Stimulated activated CD4-positive, alpha-beta T cell treated with anti-CD3 and anti-CD28 coated beads, Interleukin-1b, Interleukin-23, amount 100 ng/mL, for 48 hours (primary cell): ENCODE measurements at regions not wholly inside any gene's neighbourhood (a gene's known extent, or its start where the extent isn't known, plus 50 kb on each side); places are given as distances from the start of the nearest gene placed in this dataset.

Experiments used
- DNase-seq: peaks from one replicate; pipeline ENCODE4 v3.0.0-alpha.2; 2020

- DNase-seq: no peak
Measured at GRCh38 chr18:75644871-75645270, 217.4 kb upstream of the SMIM21 start.

GRCh38 chr18:75643083-75643482, 215.6 kb upstream of the SMIM21 start:
- no peak for DNase-seq

- no peak for DNase-seq
Measured at GRCh38 chr18:75639472-75639831, 211.9 kb upstream of the SMIM21 start.

GRCh38 chr18:75638776-75639471, 211.4 kb upstream of the SMIM21 start:
- DNase-seq: no peak

- DNase-seq: no peak
Measured at GRCh38 chr18:75638223-75638775, 210.8 kb upstream of the SMIM21 start.

GRCh38 chr18:75635096-75635495, 207.6 kb upstream of the SMIM21 start:
- no peak for DNase-seq

GRCh38 chr18:75625966-75626365, 198.5 kb upstream of the SMIM21 start:
- no peak for DNase-seq

GRCh38 chr18:75624869-75625268, 197.4 kb upstream of the SMIM21 start:
- DNase-seq: no peak

GRCh38 chr18:75621818-75622217, 194.3 kb upstream of the SMIM21 start:
- DNase-seq: no peak

- no peak for DNase-seq
Measured at GRCh38 chr18:75618146-75618545, 190.6 kb upstream of the SMIM21 start.

GRCh38 chr18:75612456-75612855, 185.0 kb upstream of the SMIM21 start:
- no peak for DNase-seq

GRCh38 chr18:75607701-75608100, 180.2 kb upstream of the SMIM21 start:
- DNase-seq: no peak

GRCh38 chr18:75592527-75592926, 165.0 kb upstream of the SMIM21 start:
- DNase-seq: no peak

- no peak for DNase-seq
Measured at GRCh38 chr18:75588412-75588811, 160.9 kb upstream of the SMIM21 start.

GRCh38 chr18:75587131-75587530, 159.6 kb upstream of the SMIM21 start:
- no peak for DNase-seq

- DNase-seq: no peak
Measured at GRCh38 chr18:75586130-75586889, 158.8 kb upstream of the SMIM21 start.

- no peak for DNase-seq
Measured at GRCh38 chr18:75582940-75583339, 155.4 kb upstream of the SMIM21 start.

- no peak for DNase-seq
Measured at GRCh38 chr18:75582406-75582821, 154.9 kb upstream of the SMIM21 start.

- no peak for DNase-seq
Measured at GRCh38 chr18:75581336-75582131, 154.0 kb upstream of the SMIM21 start.

- no peak for DNase-seq
Measured at GRCh38 chr18:75574187-75574586, 146.7 kb upstream of the SMIM21 start.

- DNase-seq: no peak
Measured at GRCh38 chr18:75563150-75563549, 135.6 kb upstream of the SMIM21 start.

- no peak for DNase-seq
Measured at GRCh38 chr18:75562216-75562615, 134.7 kb upstream of the SMIM21 start.

GRCh38 chr18:75558790-75559189, 131.3 kb upstream of the SMIM21 start:
- no peak for DNase-seq
